GM23338 (cell line): ENCODE measurements at regions not wholly inside any gene's neighbourhood (a gene's known extent, or its start where the extent isn't known, plus 50 kb on each side); places are given as distances from the start of the nearest gene placed in this dataset.

ENCODE experiments used
- ATAC-seq: fragments of 200-7000 bp; cut with Tn5 transposase; 3 replicates; pipeline ENCODE4 v1.9.1; 2020
- DNase-seq: peaks from one replicate; pipeline ENCODE4 v3.0.0-alpha.2; 2015; ENCODE audit warnings: low spot score
- H2AFZ ChIP-seq: fragments of 200-600 bp; sonication (generic); 2 replicates; pipeline ENCODE4 v1.8.0; 2016; ENCODE audit warnings: antibody characterized with exemption, mild to moderate bottlenecking, moderate library complexity
- H3F3A ChIP-seq: fragments of 200-600 bp; sonication (generic); replicated peaks from 2 replicates; pipeline ENCODE4 v1.8.0; 2017; ENCODE audit warnings: antibody characterized with exemption, mixed run types, low read depth
- H3K27ac ChIP-seq: fragments of 200-600 bp; sonication (generic); 2 replicates; pipeline ENCODE4 v1.6.1; 2016; ENCODE audit warnings: low read depth
- H3K27me3 ChIP-seq: fragments of 200-600 bp; sonication (generic); 2 replicates; pipeline ENCODE4 v1.8.0; 2016; ENCODE audit warnings: mild to moderate bottlenecking, mixed run types, moderate library complexity; ENCODE audit not compliant: insufficient read depth
- H3K36me3 ChIP-seq: fragments of 200-600 bp; sonication (generic); 2 replicates; pipeline ENCODE4 v1.8.0; 2016; ENCODE audit warnings: mild to moderate bottlenecking; ENCODE audit not compliant: insufficient read depth
- H3K4me1 ChIP-seq: fragments of 200-600 bp; sonication (generic); 2 replicates; pipeline ENCODE4 v1.8.0; 2016; ENCODE audit warnings: mild to moderate bottlenecking, moderate library complexity; ENCODE audit not compliant: insufficient read depth
- H3K4me2 ChIP-seq: fragments of 200-600 bp; sonication (generic); 2 replicates; pipeline ENCODE4 v1.7.1; 2017; ENCODE audit warnings: mixed run types
- H3K4me3 ChIP-seq: fragments of 200-600 bp; sonication (generic); 2 replicates; pipeline ENCODE4 v1.6.1; 2016; ENCODE audit warnings: mixed run types
- H3K79me2 ChIP-seq: fragments of 200-600 bp; sonication (generic); replicated peaks from 2 replicates; pipeline ENCODE4 v1.8.0; 2017; ENCODE audit warnings: mild to moderate bottlenecking; ENCODE audit not compliant: insufficient read depth
- H3K9me2 ChIP-seq: fragments of 200-600 bp; sonication (generic); 2 replicates; pipeline ENCODE4 v1.8.0; 2017; ENCODE audit not compliant: insufficient read depth
- H4K20me1 ChIP-seq: fragments of 200-600 bp; sonication (generic); replicated peaks from 2 replicates; pipeline ENCODE4 v1.8.0; 2017; ENCODE audit warnings: mild to moderate bottlenecking; ENCODE audit not compliant: insufficient read depth
- H3K27ac Mint-ChIP-seq: 2 replicates; pipeline ENCODE4 v1.8.0; 2020; ENCODE audit warnings: inconsistent platforms, mild to moderate bottlenecking, moderate library complexity, mixed read lengths
- H3K27me3 Mint-ChIP-seq: 3 replicates; pipeline ENCODE4 v1.8.0; 2022; ENCODE audit warnings: low read depth, mild to moderate bottlenecking, moderate library complexity, mixed read lengths, inconsistent platforms; ENCODE audit not compliant: insufficient read depth, poor library complexity
- H3K36me3 Mint-ChIP-seq: 3 replicates; pipeline ENCODE4 v1.8.0; 2021; ENCODE audit warnings: low read depth, mild to moderate bottlenecking, inconsistent platforms, moderate library complexity, mixed read lengths
- H3K4me1 Mint-ChIP-seq: 3 replicates; pipeline ENCODE4 v1.8.0; 2020; ENCODE audit warnings: mild to moderate bottlenecking, inconsistent platforms, mixed read lengths
- H3K4me3 Mint-ChIP-seq: 3 replicates; pipeline ENCODE4 v1.8.0; 2021; ENCODE audit warnings: moderate library complexity, mild to moderate bottlenecking, inconsistent platforms, mixed read lengths
- H3K9me3 Mint-ChIP-seq: 3 replicates; pipeline ENCODE4 v1.8.0; 2020; ENCODE audit warnings: moderate library complexity, mild to moderate bottlenecking, inconsistent platforms, mixed read lengths
- CREB1 ChIP-seq: fragments of 250-450 bp; sonication (Bioruptor Pico); IDR thresholded peaks from 2 replicates; pipeline ENCODE4 v1.5.0; 2020; ENCODE audit warnings: low read depth, mild to moderate bottlenecking, moderate library complexity
- CTCF ChIP-seq, 2 experiments: fragments of 200-600 bp in 1 of 2; sonication (generic) in 1 of 2; conservative IDR thresholded peaks; 2 replicates each; pipeline versions ENCODE4 v1.5.1 to v1.6.1; 2016 to 2017; ENCODE audit warnings: antibody characterized with exemption in 2 of 2, low read depth in 2 of 2, mild to moderate bottlenecking in 2 of 2, moderate library complexity in 1 of 2
- EZH2phosphoT487 ChIP-seq: fragments of 200-600 bp; sonication (generic); IDR thresholded peaks from one replicate; pipeline ENCODE4 v1.8.1; 2018; ENCODE audit warnings: antibody characterized with exemption; ENCODE audit not compliant: unreplicated experiment
- NANOG ChIP-seq: IDR thresholded peaks from 2 replicates; pipeline ENCODE4 v1.6.1; 2016; ENCODE audit warnings: antibody characterized with exemption, borderline replicate concordance
- POLR2AphosphoS5 ChIP-seq: IDR thresholded peaks from 2 replicates; pipeline ENCODE4 v1.6.1; 2016; ENCODE audit warnings: antibody characterized with exemption, low read depth
- REST ChIP-seq: IDR thresholded peaks from one replicate; pipeline ENCODE4 v1.6.1; 2018; ENCODE audit warnings: antibody characterized with exemption; ENCODE audit not compliant: unreplicated experiment
- STAT1 ChIP-seq: IDR thresholded peaks from one replicate; pipeline ENCODE4 v1.6.1; 2016; ENCODE audit warnings: antibody characterized with exemption; ENCODE audit not compliant: unreplicated experiment
- ZNF114 ChIP-seq: fragments of 250-450 bp; sonication (Bioruptor Pico); IDR thresholded peaks from 2 replicates; pipeline ENCODE4 v1.5.0; 2020; ENCODE audit warnings: mild to moderate bottlenecking, moderate library complexity
- ZNF462 ChIP-seq: fragments of 250-450 bp; sonication (Bioruptor Pico); IDR thresholded peaks from 2 replicates; pipeline ENCODE4 v1.5.0; 2020; ENCODE audit warnings: mild to moderate bottlenecking, moderate library complexity

GRCh38 chr13:111853721-111854120, 213.2 kb upstream of the SOX1 start (continued):
- no peak for TF ChIP-seq CTCF (conservative IDR thresholded peaks at IDR 0.05; ENCODE audit: low read depth in 2 of 2)
- no peak for TF ChIP-seq NANOG
- no peak for TF ChIP-seq CREB1
- TF ChIP-seq STAT1, result no peak
- TF ChIP-seq ZNF462 (CRISPR knock-in tag), result no peak
- no peak for TF ChIP-seq ZNF114
- TF ChIP-seq EZH2phosphoT487, result no peak
- no peak for TF ChIP-seq POLR2AphosphoS5

GRCh38 chr13:111854403-111854802, 212.5 kb upstream of the SOX1 start:
- H3F3A ChIP-seq, result 0 out of 2 replicates have a peak, but pooled peaks cover 3% of the 10 kb centered on the region
- H3K27me3 ChIP-seq, result no peaks in the 10 kb centered on the region
- Mint-ChIP-seq H3K9me3 (no peaks in the 10 kb centered on the region; the same call in 2 of the 3 replicates), H3K4me1 (peaks cover 37% of the 10 kb centered on the region), H3K4me3 (no peak overlapping the region), H3K36me3 (no peaks in the 10 kb centered on the region), H3K27ac (no peak overlapping the region), H3K27me3 (peaks cover 16% of the 10 kb centered on the region)
- ATAC-seq (no peak; the same call in 2 of the 3 replicates), DNase-seq (peak; percentile 26)
- no peak overlapping the region for H3K4me2 ChIP-seq
- H3K36me3 ChIP-seq, result no peaks in the 10 kb centered on the region
- no peak overlapping the region for H3K27ac ChIP-seq
- H4K20me1 ChIP-seq, result no peaks in the 10 kb centered on the region
- no peaks in the 10 kb centered on the region for H3K9me2 ChIP-seq
- H3K4me3 ChIP-seq, result no peak overlapping the region
- peaks cover 21% of the 10 kb centered on the region for H3K4me1 ChIP-seq
- H2AFZ ChIP-seq, result 0 out of 2 replicates have a peak overlapping the region, but pooled peaks have one; percentile 88
- H3K79me2 ChIP-seq, result no peaks in the 10 kb centered on the region
- TF ChIP-seq NANOG (no peak), POLR2AphosphoS5 (no peak), REST (no peak), CREB1 (no peak)
